SK-N-SH treated with all-trans-retinoic acid at 6 μM for 48 hours (cell line): ENCODE measurements at regions not wholly inside any gene's neighbourhood (a gene's known extent, or its start where the extent isn't known, plus 50 kb on each side); places are given as distances from the start of the nearest gene placed in this dataset.

ENCODE experiments used
- ATAC-seq: fragments of 200-7000 bp; cut with Tn5 transposase; 3 replicates; pipeline ENCODE4 v1.9.1; 2020; ENCODE audit warnings: mild to moderate bottlenecking, moderate library complexity
- ARNTL ChIP-seq: fragments of 450-650 bp; formaldehyde crosslinking; IDR thresholded peaks from 2 replicates; pipeline ENCODE4 v1.5.0; 2020; ENCODE audit warnings: low read depth, mild to moderate bottlenecking, moderate library complexity, borderline replicate concordance
- BACH2 ChIP-seq: fragments of 250-450 bp; sonication (Bioruptor Pico); IDR thresholded peaks from 2 replicates; pipeline ENCODE4 v1.9.0; 2021; ENCODE audit warnings: mild to moderate bottlenecking, borderline replicate concordance
- CSDC2 ChIP-seq: fragments of 250-450 bp; sonication (Bioruptor Pico); IDR thresholded peaks from 2 replicates; pipeline ENCODE4 v1.5.0; 2020; ENCODE audit warnings: mild to moderate bottlenecking, moderate library complexity
- ESRRG ChIP-seq: fragments of 250-450 bp; sonication (Bioruptor Pico); IDR thresholded peaks from 2 replicates; pipeline ENCODE4 v1.6.1; 2021; ENCODE audit warnings: mild to moderate bottlenecking
- GLIS3 ChIP-seq: fragments of 250-450 bp; sonication (Bioruptor Pico); IDR thresholded peaks from 2 replicates; pipeline ENCODE4 v1.5.0; 2020; ENCODE audit warnings: mild to moderate bottlenecking, moderate library complexity
- ISL1 ChIP-seq: fragments of 250-450 bp; sonication (Bioruptor Pico); IDR thresholded peaks from 2 replicates; pipeline ENCODE4 v2.1.2; 2022; ENCODE audit warnings: mild to moderate bottlenecking, moderate library complexity
- OSR1 ChIP-seq: fragments of 250-450 bp; sonication (Bioruptor Pico); IDR thresholded peaks from 2 replicates; pipeline ENCODE4 v1.8.0; 2022; ENCODE audit warnings: moderate library complexity, mild to moderate bottlenecking, inconsistent platforms
- PPARA ChIP-seq: fragments of 250-450 bp; sonication (Bioruptor Pico); IDR thresholded peaks from 2 replicates; pipeline ENCODE4 v1.5.0; 2020; ENCODE audit warnings: mild to moderate bottlenecking, borderline replicate concordance
- RARB ChIP-seq: fragments of 250-450 bp; sonication (Bioruptor Pico); IDR thresholded peaks from 2 replicates; pipeline ENCODE4 v1.8.0; 2021; ENCODE audit warnings: mild to moderate bottlenecking, moderate library complexity
- SNAI2 ChIP-seq: fragments of 250-450 bp; sonication (Bioruptor Pico); IDR thresholded peaks from 2 replicates; pipeline ENCODE4 v1.5.0; 2020; ENCODE audit warnings: mild to moderate bottlenecking, moderate library complexity
- TCF4 ChIP-seq: fragments of 250-450 bp; sonication (Bioruptor Pico); IDR thresholded peaks from 2 replicates; pipeline ENCODE4 v1.8.0; 2021; ENCODE audit warnings: mild to moderate bottlenecking, moderate library complexity, borderline replicate concordance
- TOX ChIP-seq: fragments of 250-450 bp; sonication (Bioruptor Pico); IDR thresholded peaks from 2 replicates; pipeline ENCODE4 v1.8.0; 2021; ENCODE audit warnings: mild to moderate bottlenecking, moderate library complexity, borderline replicate concordance
- ZFP3 ChIP-seq: fragments of 250-450 bp; sonication (Bioruptor Pico); IDR thresholded peaks from 2 replicates; pipeline ENCODE4 v1.5.0; 2020; ENCODE audit warnings: mild to moderate bottlenecking, moderate library complexity
- ZFP30 ChIP-seq: fragments of 450-650 bp; formaldehyde crosslinking; IDR thresholded peaks from 2 replicates; pipeline ENCODE4 v1.5.0; 2022; ENCODE audit warnings: mild to moderate bottlenecking, moderate library complexity
- ZNF565 ChIP-seq: fragments of 450-650 bp; formaldehyde crosslinking; conservative IDR thresholded peaks from 2 replicates; pipeline ENCODE4 v1.5.0; 2020; ENCODE audit warnings: low read depth, mild to moderate bottlenecking, moderate library complexity
- ZNF8 ChIP-seq: fragments of 450-650 bp; formaldehyde crosslinking; IDR thresholded peaks from 2 replicates; pipeline ENCODE4 v1.5.0; 2020; ENCODE audit warnings: mild to moderate bottlenecking, moderate library complexity
- TF ChIP-seq, protein P1 (sequence below): fragments of 250-450 bp; sonication (Bioruptor Pico); IDR thresholded peaks from 2 replicates; pipeline ENCODE4 v1.5.1; 2021; ENCODE audit warnings: mild to moderate bottlenecking, moderate library complexity
- TF ChIP-seq, protein P2 (sequence below): fragments of 250-450 bp; sonication (Bioruptor Pico); IDR thresholded peaks from 2 replicates; pipeline ENCODE4 v1.8.0; 2021; ENCODE audit warnings: low read depth, mild to moderate bottlenecking, moderate library complexity, borderline replicate concordance
- TF ChIP-seq, protein P3 (sequence below): fragments of 250-450 bp; sonication (Bioruptor Pico); IDR thresholded peaks from 2 replicates; pipeline ENCODE4 v1.5.1; 2020; ENCODE audit warnings: low read depth, mild to moderate bottlenecking, moderate library complexity
- TF ChIP-seq, protein P4 (sequence below): fragments of 250-450 bp; sonication (Bioruptor Pico); IDR thresholded peaks from 2 replicates; pipeline ENCODE4 v1.5.0; 2020; ENCODE audit warnings: mild to moderate bottlenecking, moderate library complexity
- TF ChIP-seq, protein P5 (sequence below): fragments of 250-450 bp; sonication (Bioruptor Pico); IDR thresholded peaks from 2 replicates; pipeline ENCODE4 v1.8.0; 2020; ENCODE audit warnings: mild to moderate bottlenecking, moderate library complexity, borderline replicate concordance

DNA sequence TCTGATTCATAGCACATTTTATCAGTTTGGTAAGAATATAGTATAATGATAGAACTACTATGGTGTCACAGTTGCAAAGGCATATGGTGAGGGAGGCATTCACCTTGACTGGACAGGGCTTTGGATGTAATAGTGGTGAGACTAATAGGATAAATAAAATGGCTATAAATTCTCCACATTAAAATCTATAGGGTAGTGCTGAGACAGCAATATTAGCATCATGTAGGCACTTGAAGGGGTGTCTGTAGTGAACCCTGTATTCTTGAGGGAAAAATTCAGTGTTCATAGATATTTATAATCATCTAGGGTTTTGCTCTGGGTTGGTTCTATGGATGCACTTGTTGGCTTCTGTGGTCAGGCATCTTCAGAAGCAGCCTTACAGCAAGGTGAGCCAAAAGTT lies 59.3 kb upstream of the ICA1 start:
- TF ChIP-seq ZFP30 (CRISPR knock-in tag) (no peak), ZNF8 (CRISPR knock-in tag) (no peak), ISL1 (CRISPR knock-in tag) (no peak), SNAI2 (CRISPR knock-in tag) (no peak), TOX (CRISPR knock-in tag) (no peak), RARB (CRISPR knock-in tag) (no peak), OSR1 (CRISPR knock-in tag) (no peak), ARNTL (no peak), ESRRG (CRISPR knock-in tag) (no peak), ZNF565 (CRISPR knock-in tag) (no peak), GLIS3 (CRISPR knock-in tag) (no peak), TCF4 (CRISPR knock-in tag) (no peak), ZFP3 (CRISPR knock-in tag) (no peak), CSDC2 (CRISPR knock-in tag) (no peak), PPARA (no peak)
- TF ChIP-seq, protein P1, sequence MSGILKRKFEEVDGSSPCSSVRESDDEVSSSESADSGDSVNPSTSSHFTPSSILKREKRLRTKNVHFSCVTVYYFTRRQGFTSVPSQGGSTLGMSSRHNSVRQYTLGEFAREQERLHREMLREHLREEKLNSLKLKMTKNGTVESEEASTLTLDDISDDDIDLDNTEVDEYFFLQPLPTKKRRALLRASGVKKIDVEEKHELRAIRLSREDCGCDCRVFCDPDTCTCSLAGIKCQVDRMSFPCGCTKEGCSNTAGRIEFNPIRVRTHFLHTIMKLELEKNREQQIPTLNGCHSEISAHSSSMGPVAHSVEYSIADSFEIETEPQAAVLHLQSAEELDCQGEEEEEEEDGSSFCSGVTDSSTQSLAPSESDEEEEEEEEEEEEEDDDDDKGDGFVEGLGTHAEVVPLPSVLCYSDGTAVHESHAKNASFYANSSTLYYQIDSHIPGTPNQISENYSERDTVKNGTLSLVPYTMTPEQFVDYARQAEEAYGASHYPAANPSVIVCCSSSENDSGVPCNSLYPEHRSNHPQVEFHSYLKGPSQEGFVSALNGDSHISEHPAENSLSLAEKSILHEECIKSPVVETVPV (CRISPR knock-in tag), result no peak
- TF ChIP-seq, protein P2, sequence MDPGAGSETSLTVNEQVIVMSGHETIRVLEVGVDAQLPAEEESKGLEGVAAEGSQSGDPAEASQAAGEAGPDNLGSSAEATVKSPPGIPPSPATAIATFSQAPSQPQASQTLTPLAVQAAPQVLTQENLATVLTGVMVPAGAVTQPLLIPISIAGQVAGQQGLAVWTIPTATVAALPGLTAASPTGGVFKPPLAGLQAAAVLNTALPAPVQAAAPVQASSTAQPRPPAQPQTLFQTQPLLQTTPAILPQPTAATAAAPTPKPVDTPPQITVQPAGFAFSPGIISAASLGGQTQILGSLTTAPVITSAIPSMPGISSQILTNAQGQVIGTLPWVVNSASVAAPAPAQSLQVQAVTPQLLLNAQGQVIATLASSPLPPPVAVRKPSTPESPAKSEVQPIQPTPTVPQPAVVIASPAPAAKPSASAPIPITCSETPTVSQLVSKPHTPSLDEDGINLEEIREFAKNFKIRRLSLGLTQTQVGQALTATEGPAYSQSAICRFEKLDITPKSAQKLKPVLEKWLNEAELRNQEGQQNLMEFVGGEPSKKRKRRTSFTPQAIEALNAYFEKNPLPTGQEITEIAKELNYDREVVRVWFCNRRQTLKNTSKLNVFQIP (CRISPR knock-in tag), result no peak
- TF ChIP-seq, protein P3, sequence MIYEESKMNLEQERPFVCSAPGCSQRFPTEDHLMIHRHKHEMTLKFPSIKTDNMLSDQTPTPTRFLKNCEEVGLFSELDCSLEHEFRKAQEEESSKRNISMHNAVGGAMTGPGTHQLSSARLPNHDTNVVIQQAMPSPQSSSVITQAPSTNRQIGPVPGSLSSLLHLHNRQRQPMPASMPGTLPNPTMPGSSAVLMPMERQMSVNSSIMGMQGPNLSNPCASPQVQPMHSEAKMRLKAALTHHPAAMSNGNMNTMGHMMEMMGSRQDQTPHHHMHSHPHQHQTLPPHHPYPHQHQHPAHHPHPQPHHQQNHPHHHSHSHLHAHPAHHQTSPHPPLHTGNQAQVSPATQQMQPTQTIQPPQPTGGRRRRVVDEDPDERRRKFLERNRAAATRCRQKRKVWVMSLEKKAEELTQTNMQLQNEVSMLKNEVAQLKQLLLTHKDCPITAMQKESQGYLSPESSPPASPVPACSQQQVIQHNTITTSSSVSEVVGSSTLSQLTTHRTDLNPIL (CRISPR knock-in tag), result no peak
- TF ChIP-seq, protein P4, sequence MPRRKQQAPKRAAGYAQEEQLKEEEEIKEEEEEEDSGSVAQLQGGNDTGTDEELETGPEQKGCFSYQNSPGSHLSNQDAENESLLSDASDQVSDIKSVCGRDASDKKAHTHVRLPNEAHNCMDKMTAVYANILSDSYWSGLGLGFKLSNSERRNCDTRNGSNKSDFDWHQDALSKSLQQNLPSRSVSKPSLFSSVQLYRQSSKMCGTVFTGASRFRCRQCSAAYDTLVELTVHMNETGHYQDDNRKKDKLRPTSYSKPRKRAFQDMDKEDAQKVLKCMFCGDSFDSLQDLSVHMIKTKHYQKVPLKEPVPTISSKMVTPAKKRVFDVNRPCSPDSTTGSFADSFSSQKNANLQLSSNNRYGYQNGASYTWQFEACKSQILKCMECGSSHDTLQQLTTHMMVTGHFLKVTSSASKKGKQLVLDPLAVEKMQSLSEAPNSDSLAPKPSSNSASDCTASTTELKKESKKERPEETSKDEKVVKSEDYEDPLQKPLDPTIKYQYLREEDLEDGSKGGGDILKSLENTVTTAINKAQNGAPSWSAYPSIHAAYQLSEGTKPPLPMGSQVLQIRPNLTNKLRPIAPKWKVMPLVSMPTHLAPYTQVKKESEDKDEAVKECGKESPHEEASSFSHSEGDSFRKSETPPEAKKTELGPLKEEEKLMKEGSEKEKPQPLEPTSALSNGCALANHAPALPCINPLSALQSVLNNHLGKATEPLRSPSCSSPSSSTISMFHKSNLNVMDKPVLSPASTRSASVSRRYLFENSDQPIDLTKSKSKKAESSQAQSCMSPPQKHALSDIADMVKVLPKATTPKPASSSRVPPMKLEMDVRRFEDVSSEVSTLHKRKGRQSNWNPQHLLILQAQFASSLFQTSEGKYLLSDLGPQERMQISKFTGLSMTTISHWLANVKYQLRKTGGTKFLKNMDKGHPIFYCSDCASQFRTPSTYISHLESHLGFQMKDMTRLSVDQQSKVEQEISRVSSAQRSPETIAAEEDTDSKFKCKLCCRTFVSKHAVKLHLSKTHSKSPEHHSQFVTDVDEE (CRISPR knock-in tag), result no peak
- TF ChIP-seq, protein P5, sequence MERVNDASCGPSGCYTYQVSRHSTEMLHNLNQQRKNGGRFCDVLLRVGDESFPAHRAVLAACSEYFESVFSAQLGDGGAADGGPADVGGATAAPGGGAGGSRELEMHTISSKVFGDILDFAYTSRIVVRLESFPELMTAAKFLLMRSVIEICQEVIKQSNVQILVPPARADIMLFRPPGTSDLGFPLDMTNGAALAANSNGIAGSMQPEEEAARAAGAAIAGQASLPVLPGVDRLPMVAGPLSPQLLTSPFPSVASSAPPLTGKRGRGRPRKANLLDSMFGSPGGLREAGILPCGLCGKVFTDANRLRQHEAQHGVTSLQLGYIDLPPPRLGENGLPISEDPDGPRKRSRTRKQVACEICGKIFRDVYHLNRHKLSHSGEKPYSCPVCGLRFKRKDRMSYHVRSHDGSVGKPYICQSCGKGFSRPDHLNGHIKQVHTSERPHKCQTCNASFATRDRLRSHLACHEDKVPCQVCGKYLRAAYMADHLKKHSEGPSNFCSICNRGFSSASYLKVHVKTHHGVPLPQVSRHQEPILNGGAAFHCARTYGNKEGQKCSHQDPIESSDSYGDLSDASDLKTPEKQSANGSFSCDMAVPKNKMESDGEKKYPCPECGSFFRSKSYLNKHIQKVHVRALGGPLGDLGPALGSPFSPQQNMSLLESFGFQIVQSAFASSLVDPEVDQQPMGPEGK (CRISPR knock-in tag), result no peak
- TF ChIP-seq, all 23 proteins: peak for 0
- no peak for ATAC-seq

DNA sequence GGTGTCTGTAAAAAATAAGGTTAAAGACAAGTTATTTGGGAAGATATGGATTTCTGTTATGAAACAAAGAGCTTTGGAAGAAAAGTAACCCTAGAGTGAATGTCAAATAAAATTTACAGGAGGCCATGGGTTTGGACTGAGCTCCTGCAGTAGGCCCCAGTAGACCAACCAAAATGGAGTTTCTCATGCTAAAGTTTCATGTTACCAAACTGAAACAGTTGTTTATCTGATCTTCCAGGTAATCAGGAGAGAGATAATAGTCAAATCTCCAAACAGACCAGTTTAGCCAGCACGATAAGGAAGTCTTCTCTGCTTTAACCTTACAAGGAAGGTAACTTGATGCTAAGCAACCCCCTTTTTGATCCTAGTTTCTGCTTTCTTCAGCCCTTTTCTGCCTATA lies 60.7 kb upstream of the ICA1 start:
- no peak for ATAC-seq
- TF ChIP-seq ZFP30 (CRISPR knock-in tag) (no peak), TOX (CRISPR knock-in tag) (no peak), ZNF8 (CRISPR knock-in tag) (no peak), ISL1 (CRISPR knock-in tag) (no peak), ARNTL (no peak), BACH2 (no peak), ZNF565 (CRISPR knock-in tag) (no peak), ZFP3 (CRISPR knock-in tag) (no peak), PPARA (no peak), GLIS3 (CRISPR knock-in tag) (no peak), RARB (CRISPR knock-in tag) (no peak), SNAI2 (CRISPR knock-in tag) (no peak)
- TF ChIP-seq, protein P4 (CRISPR knock-in tag), result no peak
- TF ChIP-seq, protein P3 (CRISPR knock-in tag), result no peak
- TF ChIP-seq, protein P1 (CRISPR knock-in tag), result no peak
- TF ChIP-seq, protein P5 (CRISPR knock-in tag), result no peak
